ENCODE measurements at regions not wholly inside any gene's neighbourhood (a gene's known extent, or its start where the extent isn't known, plus 50 kb on each side); places are given as distances from the start of the nearest gene placed in this dataset.

- Histone ChIP-seq H3K27ac (no peak overlapping the region), H3K4me1 (peaks cover 12% of the 10 kb centered on the region), H3K4me2 (no peak overlapping the region), H3K9me3 (no peaks in the 10 kb centered on the region), H3K4me3 (no peak overlapping the region), H3K36me3 (no peaks in the 10 kb centered on the region), H3K27me3 (no peaks in the 10 kb centered on the region), H4K20me1 (no peaks in the 10 kb centered on the region), H3K9ac (no peak overlapping the region)
- no peak for TF ChIP-seq Cebpa-rat (IDR thresholded peaks at IDR 0.05)
Measured at GRCh38 chr12:115323223-115323905, 639.4 kb upstream of the TBX3 start.

- H3K9ac ChIP-seq, result no peak overlapping the region
- H3K4me1 ChIP-seq, result peaks cover 12% of the 10 kb centered on the region
- no peaks in the 10 kb centered on the region for H3K36me3 ChIP-seq
- 0 out of 2 replicates have a peak overlapping the region, but pooled peaks have one; percentile 33 for H3K4me2 ChIP-seq
- H3K4me3 ChIP-seq, result no peak overlapping the region
- H3K9me3 ChIP-seq, result no peaks in the 10 kb centered on the region
- no peaks in the 10 kb centered on the region for H3K27me3 ChIP-seq
- H3K27ac ChIP-seq, result no peak overlapping the region
- no peaks in the 10 kb centered on the region for H4K20me1 ChIP-seq
- TF ChIP-seq Cebpa-rat (IDR thresholded peaks at IDR 0.05), result no peak
Measured at GRCh38 chr12:115322275-115322674, 638.3 kb upstream of the TBX3 start.

- Histone ChIP-seq H3K27me3 (no peaks in the 10 kb centered on the region), H3K36me3 (no peaks in the 10 kb centered on the region), H3K4me1 (peaks cover 12% of the 10 kb centered on the region), H3K27ac (no peak overlapping the region), H3K4me2 (no peak overlapping the region), H3K4me3 (no peak overlapping the region), H3K9ac (no peak overlapping the region), H3K9me3 (no peaks in the 10 kb centered on the region), H4K20me1 (no peaks in the 10 kb centered on the region)
- no peak for TF ChIP-seq Cebpa-rat (IDR thresholded peaks at IDR 0.05)
Measured at GRCh38 chr12:115320967-115321366, 637.0 kb upstream of the TBX3 start.

GRCh38 chr12:115320451-115320850 lies 636.5 kb upstream of the TBX3 start:
- no peaks in the 10 kb centered on the region for H4K20me1 ChIP-seq
- no peak overlapping the region for H3K4me3 ChIP-seq
- H3K27ac ChIP-seq, result no peak overlapping the region
- H3K9ac ChIP-seq, result no peak overlapping the region
- H3K9me3 ChIP-seq, result no peaks in the 10 kb centered on the region
- no peak overlapping the region for H3K4me2 ChIP-seq
- no peak for TF ChIP-seq Cebpa-rat (IDR thresholded peaks at IDR 0.05)
- peaks cover 12% of the 10 kb centered on the region for H3K4me1 ChIP-seq
- no peaks in the 10 kb centered on the region for H3K36me3 ChIP-seq
- no peaks in the 10 kb centered on the region for H3K27me3 ChIP-seq

- Histone ChIP-seq H3K36me3 (no peaks in the 10 kb centered on the region), H3K4me2 (no peak overlapping the region), H3K4me3 (no peak overlapping the region), H3K27me3 (no peaks in the 10 kb centered on the region), H3K9ac (no peak overlapping the region), H4K20me1 (no peaks in the 10 kb centered on the region), H3K4me1 (peaks cover 12% of the 10 kb centered on the region), H3K9me3 (no peaks in the 10 kb centered on the region), H3K27ac (no peak overlapping the region)
- TF ChIP-seq Cebpa-rat (IDR thresholded peaks at IDR 0.05), result no peak
Measured at GRCh38 chr12:115319446-115320040, 635.6 kb upstream of the TBX3 start.

- no peaks in the 10 kb centered on the region for H3K27me3 ChIP-seq
- TF ChIP-seq Cebpa-rat (IDR thresholded peaks at IDR 0.05), result no peak
Measured at GRCh38 chr12:115313929-115314328, 630.0 kb upstream of the TBX3 start.

GRCh38 chr12:115312901-115313300 lies 628.9 kb upstream of the TBX3 start:
- Histone ChIP-seq H3K9me3 (no peaks in the 10 kb centered on the region), H3K4me3 (no peak overlapping the region), H3K9ac (no peak overlapping the region), H4K20me1 (no peaks in the 10 kb centered on the region), H3K4me1 (no peaks in the 10 kb centered on the region), H3K4me2 (no peak overlapping the region), H3K36me3 (no peaks in the 10 kb centered on the region), H3K27ac (no peak overlapping the region), H3K27me3 (no peaks in the 10 kb centered on the region)
- no peak for TF ChIP-seq Cebpa-rat (IDR thresholded peaks at IDR 0.05)

More at GRCh38 chr12:115313929-115314328, 630.0 kb upstream of the TBX3 start:
- no peaks in the 10 kb centered on the region for H3K4me1 ChIP-seq
- H3K36me3 ChIP-seq, result no peaks in the 10 kb centered on the region
- no peaks in the 10 kb centered on the region for H3K9me3 ChIP-seq
- no peak overlapping the region for H3K9ac ChIP-seq
- H3K4me3 ChIP-seq, result no peak overlapping the region
- H3K4me2 ChIP-seq, result no peak overlapping the region
- H3K27ac ChIP-seq, result no peak overlapping the region
- H4K20me1 ChIP-seq, result no peaks in the 10 kb centered on the region

GRCh38 chr12:115311875-115312274 lies 627.9 kb upstream of the TBX3 start:
- no peaks in the 10 kb centered on the region for H3K9me3 ChIP-seq
- H3K4me1 ChIP-seq, result no peaks in the 10 kb centered on the region
- TF ChIP-seq Cebpa-rat (IDR thresholded peaks at IDR 0.05), result no peak
- H3K27me3 ChIP-seq, result no peaks in the 10 kb centered on the region
- no peaks in the 10 kb centered on the region for H4K20me1 ChIP-seq
- no peak overlapping the region for H3K9ac ChIP-seq
- no peak overlapping the region for H3K4me3 ChIP-seq
- H3K4me2 ChIP-seq, result no peak overlapping the region
- no peaks in the 10 kb centered on the region for H3K36me3 ChIP-seq
- no peak overlapping the region for H3K27ac ChIP-seq

- H4K20me1 ChIP-seq, result no peaks in the 10 kb centered on the region
- no peaks in the 10 kb centered on the region for H3K36me3 ChIP-seq
- H3K9me3 ChIP-seq, result no peaks in the 10 kb centered on the region
- no peak for TF ChIP-seq Cebpa-rat (IDR thresholded peaks at IDR 0.05)
- H3K27ac ChIP-seq, result no peak overlapping the region
- no peaks in the 10 kb centered on the region for H3K4me1 ChIP-seq
- no peaks in the 10 kb centered on the region for H3K27me3 ChIP-seq
- H3K4me2 ChIP-seq, result no peak overlapping the region
- H3K4me3 ChIP-seq, result no peak overlapping the region
- H3K9ac ChIP-seq, result no peak overlapping the region
Measured at GRCh38 chr12:115308918-115309317, 624.9 kb upstream of the TBX3 start.

- no peak for TF ChIP-seq Cebpa-rat (IDR thresholded peaks at IDR 0.05)
- Histone ChIP-seq H3K4me1 (peaks cover 8% of the 10 kb centered on the region; the same call in 1 of the 2 replicates), H3K9me3 (no peaks in the 10 kb centered on the region), H3K36me3 (no peaks in the 10 kb centered on the region), H4K20me1 (no peaks in the 10 kb centered on the region), H3K27ac (no peak overlapping the region), H3K4me3 (no peak overlapping the region), H3K9ac (no peak overlapping the region), H3K4me2 (no peak overlapping the region), H3K27me3 (no peaks in the 10 kb centered on the region)
Measured at GRCh38 chr12:115306380-115306779, 622.4 kb upstream of the TBX3 start.

Data from BLaER1 (cell line).